ENCODE measurements at regions not wholly inside any gene's neighbourhood (a gene's known extent, or its start where the extent isn't known, plus 50 kb on each side); places are given as distances from the start of the nearest gene placed in this dataset.

DNA sequence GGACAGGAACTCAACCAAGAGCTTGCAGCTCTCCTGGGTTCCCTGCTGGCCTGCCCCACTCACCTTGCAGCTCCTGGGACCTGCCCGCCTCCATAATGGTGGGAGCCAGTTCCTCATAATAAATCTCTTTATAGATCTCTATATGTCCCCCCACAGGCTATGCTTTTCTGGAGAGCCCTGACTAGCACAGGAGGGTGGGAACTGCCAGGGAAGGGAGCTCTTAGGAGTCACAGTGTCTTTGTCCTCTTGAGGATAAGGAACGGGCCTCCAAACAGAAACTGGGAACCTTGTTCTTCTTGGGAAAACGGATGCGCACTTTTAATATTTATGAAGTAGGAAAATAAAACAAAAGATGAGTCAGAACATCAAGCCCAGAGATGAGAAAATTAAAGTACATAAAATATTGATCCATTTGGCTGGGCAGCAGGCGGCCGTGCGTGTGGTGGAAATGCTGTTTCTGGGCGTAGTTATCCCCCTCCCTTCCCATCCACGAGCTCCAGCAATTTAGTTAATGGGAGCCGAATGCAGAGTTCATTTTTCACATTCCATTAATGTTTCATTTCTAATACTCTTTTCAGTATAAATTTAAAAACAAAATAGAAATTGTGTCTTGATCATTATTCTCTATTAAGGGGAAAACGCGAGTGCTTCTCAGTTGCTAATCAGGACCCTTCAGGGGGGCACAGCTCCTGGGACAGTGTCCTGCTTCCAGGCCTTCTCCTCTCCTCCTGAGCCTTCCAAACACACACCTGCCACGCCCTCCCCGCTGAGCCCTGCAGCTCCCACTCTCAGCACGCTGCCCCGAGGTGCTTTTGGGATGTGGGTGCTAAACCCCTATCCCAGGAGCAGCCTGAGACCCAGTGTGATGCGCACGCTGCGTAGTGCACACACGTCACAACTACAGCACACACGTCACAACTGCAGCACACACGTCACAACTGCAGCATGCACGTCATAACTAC lies 323.3 kb upstream of the AJAP1 start:
- no peak for DNase-seq

DNA sequence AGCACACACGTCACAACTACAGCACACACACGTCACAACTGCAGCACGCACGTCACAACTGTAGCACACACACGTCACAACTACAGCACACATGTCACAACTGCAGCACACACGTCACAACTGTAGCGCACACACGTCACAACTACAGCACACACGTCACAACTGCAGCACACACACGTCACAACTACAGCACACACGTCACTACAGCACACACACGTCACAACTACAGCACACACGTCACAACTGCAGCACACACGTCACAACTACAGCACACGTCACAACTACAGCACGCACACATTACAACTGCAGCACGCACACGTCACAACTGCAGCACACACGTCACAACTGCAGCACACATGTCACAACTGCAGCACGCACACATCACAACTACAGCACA lies 322.6 kb upstream of the AJAP1 start:
- no peak for DNase-seq

DNA sequence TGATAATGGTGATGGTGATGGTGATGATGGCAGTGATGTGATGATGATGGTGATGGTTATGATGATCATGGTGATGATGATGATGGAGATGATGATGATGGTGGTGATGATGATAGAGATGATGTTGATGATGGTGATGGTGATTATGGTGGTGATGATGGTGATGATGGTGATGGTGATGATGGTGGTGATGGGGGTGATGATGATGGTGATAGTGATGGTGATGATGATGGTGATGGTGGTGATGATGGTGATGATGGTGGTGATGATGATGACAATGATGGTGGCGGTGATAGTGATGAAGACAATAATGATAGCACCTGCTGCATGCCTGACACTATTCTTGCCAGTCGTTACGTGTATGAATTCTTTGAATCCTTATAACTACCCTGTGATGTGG lies 317.9 kb upstream of the AJAP1 start:
- no peak for DNase-seq

- DNase-seq, result no peak
These were observed 313.0 kb upstream of the AJAP1 start for GRCh38 chr1:4341421-4341820.

DNA sequence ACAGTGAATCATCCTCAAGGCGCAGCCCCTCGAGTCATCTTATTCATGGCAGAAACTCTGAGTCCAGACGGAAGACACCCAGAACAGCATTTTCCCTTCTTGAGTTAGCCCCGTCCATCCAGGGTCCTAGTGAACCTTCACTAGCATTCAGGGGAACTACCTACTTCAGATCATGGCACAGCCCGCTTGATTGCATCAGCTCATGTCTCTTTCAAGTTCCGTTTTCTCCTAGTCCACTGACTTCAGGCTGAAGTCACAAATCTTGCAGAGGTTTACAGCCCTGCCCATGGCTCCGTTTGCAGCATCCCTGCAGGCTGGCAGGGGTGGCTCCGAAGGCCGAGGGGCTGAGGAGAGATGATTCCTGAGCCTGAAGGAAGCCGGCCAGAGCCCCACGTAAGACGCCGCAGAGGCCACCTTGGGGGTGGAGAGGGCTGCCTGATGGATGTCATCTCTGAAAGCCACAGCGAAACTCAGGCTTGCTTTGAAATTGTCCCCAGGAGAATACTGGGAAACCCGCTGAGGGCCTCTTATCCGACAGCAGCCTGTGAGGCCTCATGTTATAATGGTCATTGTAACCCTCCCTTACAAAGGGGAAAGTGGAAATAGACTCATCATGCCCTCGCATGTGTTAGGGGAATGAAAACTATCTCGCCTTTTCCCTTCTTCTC lies 310.2 kb upstream of the AJAP1 start:
- DNase-seq, result peak in 2 of 3 donors; percentile 1 to 7

DNA sequence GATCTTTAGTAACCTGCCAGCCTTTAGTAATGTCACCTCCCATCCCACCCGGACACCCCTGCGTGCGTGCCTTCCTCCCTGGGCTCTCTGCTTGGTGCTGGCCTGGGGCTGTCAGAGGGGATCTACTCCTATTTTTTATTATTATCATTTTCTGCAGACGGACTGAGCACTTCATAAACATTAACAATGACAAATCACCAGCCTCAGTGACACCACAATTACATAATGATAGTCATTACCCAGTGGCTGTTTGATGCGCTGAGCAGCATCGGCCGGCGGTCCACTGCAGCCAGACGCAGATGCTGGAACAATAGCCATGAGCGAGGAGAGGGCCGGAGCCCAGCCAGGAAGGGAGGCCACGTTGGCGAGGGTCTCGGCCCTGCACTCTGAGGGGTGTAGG lies 309.3 kb upstream of the AJAP1 start:
- DNase-seq, result no peak

DNA sequence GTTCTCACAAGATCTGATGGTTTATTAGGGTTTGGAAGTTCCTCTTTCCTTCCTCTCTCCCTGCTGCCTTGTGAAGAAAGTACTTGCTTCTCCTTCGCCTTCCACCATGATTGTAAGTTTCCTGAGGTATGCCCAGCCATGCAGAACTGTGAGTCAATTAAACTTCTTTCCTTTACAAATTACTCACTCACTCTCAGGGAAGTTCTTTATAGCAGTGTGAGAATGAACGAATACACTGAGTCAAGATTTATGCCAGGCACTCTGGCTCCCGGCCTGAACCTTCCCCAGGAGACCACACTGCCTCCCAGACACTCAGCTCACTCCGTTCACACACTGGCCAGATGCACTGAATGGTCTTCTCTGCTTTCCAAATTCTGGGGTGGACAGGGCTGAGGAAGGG lies 308.3 kb upstream of the AJAP1 start:
- no peak for DNase-seq

DNA sequence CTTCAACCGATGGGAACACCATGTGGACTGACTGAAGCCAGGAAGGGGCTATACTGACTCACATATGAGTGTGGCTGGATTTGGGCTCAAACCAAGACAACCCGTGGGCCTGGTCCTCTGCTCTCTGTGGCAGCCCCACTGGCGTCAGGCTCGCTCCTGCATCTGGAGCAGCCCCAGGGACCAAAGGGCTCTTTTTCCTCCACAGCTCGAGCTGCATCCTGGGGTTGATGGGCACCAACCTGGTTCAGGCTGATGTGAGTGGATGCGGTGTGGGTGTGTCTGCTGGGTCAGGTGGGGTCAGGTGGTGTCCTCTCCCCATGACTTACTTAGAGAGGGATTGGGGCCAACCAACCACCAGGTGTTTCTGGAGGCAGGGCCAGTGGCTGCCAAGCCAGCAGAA lies 303.0 kb upstream of the AJAP1 start:
- no peak for DNase-seq

- no peak for DNase-seq
These were observed 301.1 kb upstream of the AJAP1 start for GRCh38 chr1:4353090-4353856.

GRCh38 chr1:4355839-4356238 lies 298.6 kb upstream of the AJAP1 start:
- DNase-seq, result no peak

DNA sequence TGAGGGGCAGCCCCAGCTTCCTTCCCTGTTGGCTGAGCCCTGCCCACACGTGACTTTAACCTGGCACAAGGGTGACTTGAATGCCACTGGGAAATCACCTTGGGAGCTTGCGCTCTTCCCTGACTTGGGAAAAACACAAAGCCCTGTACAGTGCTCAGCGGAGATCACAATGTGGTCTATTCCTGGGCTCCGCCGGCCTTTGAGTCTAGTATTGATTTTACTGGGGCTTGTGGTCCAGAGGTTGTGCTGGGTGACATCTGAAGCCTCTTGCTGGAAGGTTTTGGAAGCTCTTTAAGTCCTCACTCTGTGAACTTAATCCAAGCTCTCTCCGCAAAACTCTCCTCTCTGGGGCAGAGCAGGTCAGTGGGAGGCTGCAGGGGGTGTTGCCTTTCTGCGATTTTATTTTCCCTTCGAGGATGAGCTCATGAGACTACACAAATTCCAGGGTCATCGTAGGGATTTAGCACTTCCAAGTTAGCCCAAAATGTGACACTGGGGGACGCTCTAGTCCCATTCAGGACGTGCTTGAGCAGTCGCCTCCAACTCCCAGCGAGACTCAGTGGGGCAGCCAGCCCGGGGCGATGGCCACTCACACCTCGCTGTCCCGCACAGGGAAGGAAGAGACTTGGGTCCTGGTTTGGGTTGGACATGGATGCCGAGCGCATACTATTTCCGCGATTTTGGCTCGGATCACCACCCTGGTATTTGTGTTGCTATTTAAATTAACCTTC lies 291.9 kb upstream of the AJAP1 start:
- no peak for DNase-seq

GRCh38 chr1:4366091-4366490 lies 288.3 kb upstream of the AJAP1 start:
- no peak for DNase-seq

DNA sequence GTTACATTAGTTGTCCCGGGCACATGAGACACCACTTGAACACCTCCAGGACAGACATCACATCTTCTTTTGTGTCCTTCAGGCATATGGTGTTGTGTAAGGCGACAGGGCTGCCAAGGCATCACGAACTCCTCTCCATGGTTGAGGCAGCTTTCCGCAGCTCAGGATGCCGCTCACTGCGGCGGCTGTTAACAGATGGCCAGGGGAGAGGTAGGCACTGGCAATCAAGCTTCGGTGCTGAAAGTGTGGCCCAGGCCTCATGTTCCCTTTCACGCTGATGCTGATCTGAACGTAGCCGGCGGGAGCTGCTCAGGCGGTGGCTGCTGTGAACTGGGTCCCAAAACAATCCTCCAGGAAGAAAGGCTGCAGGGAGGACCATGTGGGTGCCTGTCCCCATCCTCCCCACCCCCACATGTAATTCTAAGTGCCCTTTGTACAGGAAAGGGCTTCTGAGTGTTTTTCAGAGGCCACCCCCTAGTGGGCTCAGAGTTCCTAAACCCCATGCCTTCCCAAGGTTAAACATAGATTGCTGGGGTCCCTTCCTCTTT lies 287.1 kb upstream of the AJAP1 start:
- no peak for DNase-seq

DNA sequence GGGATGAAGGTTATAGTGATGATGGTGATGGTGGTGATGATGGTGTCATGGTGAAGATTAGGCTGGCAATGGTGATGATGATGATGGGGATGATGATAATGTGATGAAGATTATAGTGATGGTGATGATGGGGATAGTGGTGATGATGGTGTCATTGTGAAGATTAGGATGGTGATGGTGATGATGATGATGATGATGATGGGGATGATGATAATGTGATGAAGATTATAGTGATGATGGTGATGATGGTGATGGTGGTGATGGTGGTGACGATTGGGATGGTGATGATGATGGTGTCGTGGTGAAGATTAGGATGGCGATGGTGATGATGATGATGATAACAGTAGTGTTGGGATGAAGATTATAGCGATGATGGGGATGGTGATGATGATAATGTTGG lies 285.1 kb upstream of the AJAP1 start:
- no peak for DNase-seq

GRCh38 chr1:4371849-4372248 lies 282.6 kb upstream of the AJAP1 start:
- no peak for DNase-seq

- no peak for DNase-seq
These were observed 278.6 kb upstream of the AJAP1 start for GRCh38 chr1:4375812-4376211.

GRCh38 chr1:4379451-4380175 lies 274.8 kb upstream of the AJAP1 start:
- DNase-seq, result no peak

DNA sequence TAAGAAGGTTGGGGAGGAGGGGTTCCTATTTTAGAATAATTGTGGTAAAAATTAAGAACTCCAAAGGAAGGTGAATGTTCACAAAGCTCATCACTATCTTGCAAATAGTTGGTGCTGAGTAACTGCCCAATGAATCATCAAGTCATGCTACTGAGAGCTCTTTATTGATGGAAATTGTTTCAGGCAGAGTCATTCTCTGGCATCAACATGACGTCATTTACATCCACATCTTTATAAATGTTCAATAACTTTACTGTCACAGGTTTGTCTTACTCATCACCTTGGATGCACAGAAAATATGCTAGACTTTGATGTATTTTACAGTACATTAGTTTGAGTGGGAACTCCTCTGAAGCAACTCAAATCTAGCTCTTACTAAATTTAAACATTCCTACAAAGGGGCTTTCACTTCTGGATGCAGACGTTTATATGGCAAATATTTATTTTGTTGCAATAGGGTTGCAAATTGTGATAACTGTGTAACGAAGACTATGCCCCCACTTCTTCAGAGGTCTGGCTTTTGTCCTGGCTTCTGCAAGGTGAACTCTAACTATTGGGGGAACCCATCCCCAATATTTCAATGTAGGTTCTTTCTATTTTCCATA lies 273.7 kb upstream of the AJAP1 start:
- no peak for DNase-seq

DNA sequence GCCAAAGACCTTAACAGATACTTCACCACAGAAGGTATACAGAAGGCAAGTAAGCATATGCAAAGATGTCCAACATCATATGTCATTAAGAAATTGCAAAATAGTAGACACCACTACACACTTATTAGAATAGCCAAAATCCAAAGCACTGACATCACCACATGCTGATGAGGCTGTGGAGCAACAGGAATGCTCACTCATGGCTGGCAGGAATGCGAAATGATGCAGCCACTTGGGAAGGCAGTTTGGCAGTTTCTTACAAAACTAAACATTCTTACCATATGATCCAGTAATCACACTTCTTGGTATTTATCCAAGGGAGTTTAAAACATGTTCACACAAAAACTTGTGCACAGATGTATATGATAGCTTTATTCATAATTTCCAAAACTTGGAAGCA lies 261.2 kb upstream of the AJAP1 start:
- DNase-seq, result no peak

- DNase-seq, result no peak
These were observed 260.0 kb upstream of the AJAP1 start for GRCh38 chr1:4394366-4394765.

DNA sequence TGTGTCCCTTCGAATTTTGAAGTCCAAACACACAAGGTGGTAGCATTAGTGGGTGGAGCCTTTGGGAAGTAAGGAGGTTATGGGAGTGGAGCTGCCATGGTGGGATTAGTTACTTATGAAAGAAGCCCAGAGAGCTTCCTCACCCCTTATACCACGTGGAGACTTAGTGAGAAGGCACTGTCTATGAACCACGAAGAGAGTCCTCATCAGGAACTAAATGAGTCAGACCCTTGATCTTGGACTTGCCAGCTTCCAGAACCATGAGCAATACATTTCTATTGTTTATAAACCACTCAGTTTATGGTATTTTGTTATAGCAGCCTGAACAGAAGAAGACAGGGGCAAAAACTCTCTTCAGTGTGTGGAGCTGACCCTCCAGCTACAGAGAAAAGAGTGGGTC lies 259.3 kb upstream of the AJAP1 start:
- no peak for DNase-seq

Measured in suppressor macrophage treated with lipopolysaccharide for 1 hour (primary cell).